Transverse colon (tissue), 4 donors: ENCODE measurements at regions not wholly inside any gene's neighbourhood (a gene's known extent, or its start where the extent isn't known, plus 50 kb on each side); places are given as distances from the start of the nearest gene placed in this dataset.

ENCODE experiments used
- DNase-seq: peaks from one replicate; pipeline ENCODE4 v3.0.0-alpha.2; 2019
- H3K27ac ChIP-seq, 4 donors: fragments of 200-600 bp; sonication (generic); 2 replicates each; pipeline ENCODE4 v1.5.1; 2016 to 2018; ENCODE audit warnings: inconsistent platforms in 4 of 4
- H3K27me3 ChIP-seq: fragments of 200-600 bp; sonication (generic); 2 replicates; pipeline ENCODE4 v1.5.1; 2017; ENCODE audit warnings: inconsistent platforms
- H3K36me3 ChIP-seq, 4 donors: fragments of 200-600 bp; sonication (generic); 2 replicates each; pipeline ENCODE4 v1.5.1; 2017 to 2019; ENCODE audit warnings: inconsistent platforms in 4 of 4
- H3K4me1 ChIP-seq, 4 donors: fragments of 200-600 bp; sonication (generic); 2 replicates each; pipeline ENCODE4 v1.5.1; 2017 to 2020; ENCODE audit warnings: inconsistent platforms in 4 of 4
- H3K4me3 ChIP-seq, 4 donors: fragments of 200-600 bp; sonication (generic); 1 replicate in 1 of 4; 2 replicates in 3 of 4; pipeline versions ENCODE4 v1.5.1 to v1.6.1; 2017 to 2019; ENCODE audit warnings: inconsistent platforms in 4 of 4
- H3K9me3 ChIP-seq, 2 donors: fragments of 200-600 bp; sonication (generic); 2 replicates each; pipeline ENCODE4 v1.5.1; 2017 to 2019; ENCODE audit warnings: inconsistent platforms in 2 of 2
- CTCF ChIP-seq, 5 experiments: fragments of 200-600 bp in 3 of 5; fragments of 450-650 bp in 2 of 5; sonication (generic) in 3 of 5; IDR thresholded peaks; 1 replicate in 2 of 5; 2 replicates in 3 of 5; pipeline ENCODE4 v1.5.1; 2016 to 2017; ENCODE audit warnings: antibody characterized with exemption in 5 of 5, inconsistent platforms in 3 of 5, mild to moderate bottlenecking in 2 of 5, moderate library complexity in 1 of 5
- EP300 ChIP-seq: sonication (generic); formaldehyde crosslinking; IDR thresholded peaks from one replicate; pipeline ENCODE4 v1.6.1; 2017; ENCODE audit warnings: antibody characterized with exemption, low read depth
- POLR2A ChIP-seq: fragments of 450-650 bp; IDR thresholded peaks from one replicate; pipeline ENCODE4 v1.6.1; 2016; ENCODE audit warnings: antibody characterized with exemption, mild to moderate bottlenecking, moderate library complexity
- POLR2AphosphoS5 ChIP-seq, 3 donors: sonication (generic); formaldehyde crosslinking; IDR thresholded peaks; one replicate each; pipeline ENCODE4 v1.6.1; 2016; ENCODE audit warnings: antibody characterized with exemption in 3 of 3
- whole genome bisulfite sequencing, 2 donors: methylation state at CpG; one replicate each; pipeline ENCODE4 v1.1.5; 2018; ENCODE audit warnings: low coverage in 1 of 2; 5-methylcytosine and 5-hydroxymethylcytosine counted together
- in situ Hi-C, 4 donors: fragments of 200-750 bp; cut with MboI; loops; one replicate each; pipeline versions ENCODE4 v1.15.0 to v1.15.1; 2017; ENCODE audit warnings: low sequenced_read_pairs in 3 of 4, low pct_ligation_motif_present in 1 of 4, low pct_unique_long_range_greater_than_20kb in 1 of 4
- intact Hi-C: fragments of 100-400 bp; cut with DNase I; formaldehyde crosslinking; loops from one replicate; pipeline ENCODE4 v1.15.1; 2023; ENCODE audit warnings: low total_unique reads

GRCh38 chr2:4454907-4455306 is 751.5 kb downstream of the DCDC2C start:
- no peak overlapping the region for H3K4me3 ChIP-seq
- no peaks in the 10 kb centered on the region for H3K9me3 ChIP-seq
- no peaks in the 10 kb centered on the region for H3K4me1 ChIP-seq
- intact Hi-C loops (no loop called here), in situ Hi-C loops (no loop called here)
- H3K27me3 ChIP-seq = no peaks in the 10 kb centered on the region
- no peak overlapping the region for H3K27ac ChIP-seq
- H3K36me3 ChIP-seq = no peaks in the 10 kb centered on the region
- no peak for DNase-seq
- TF ChIP-seq CTCF (IDR thresholded peaks at IDR 0.05) = no peak
- no peak for TF ChIP-seq POLR2AphosphoS5 (IDR thresholded peaks at IDR 0.05)
- TF ChIP-seq EP300 = no peak
- no peak for TF ChIP-seq POLR2A
- 92 to 95% methylated on average over 5 to 6 of the region's 6 CpGs for WGBS, 2 donors

GRCh38 chr2:4455486-4456155 is 752.2 kb downstream of the DCDC2C start:
- H3K27ac ChIP-seq = no peak overlapping the region
- no peak overlapping the region for H3K4me3 ChIP-seq
- H3K4me1 ChIP-seq = no peaks in the 10 kb centered on the region
- DNase-seq = no peak
- H3K36me3 ChIP-seq = no peaks in the 10 kb centered on the region
- no peak for TF ChIP-seq POLR2AphosphoS5 (IDR thresholded peaks at IDR 0.05)
- no peak for TF ChIP-seq POLR2A
- TF ChIP-seq EP300 = no peak
- no peak for TF ChIP-seq CTCF (IDR thresholded peaks at IDR 0.05)
- WGBS, 2 donors = 83 to 89% methylated on average over 3 of the region's 3 CpGs
- intact Hi-C loops (no loop called here), in situ Hi-C loops (no loop called here)
- H3K27me3 ChIP-seq = no peaks in the 10 kb centered on the region
- H3K9me3 ChIP-seq = no peaks in the 10 kb centered on the region

GRCh38 chr2:4464634-4465266 is 761.4 kb downstream of the DCDC2C start:
- Histone ChIP-seq H3K4me1 (no peaks in the 10 kb centered on the region), H3K9me3 (no peaks in the 10 kb centered on the region), H3K27me3 (no peaks in the 10 kb centered on the region), H3K27ac (no peak overlapping the region), H3K36me3 (no peaks in the 10 kb centered on the region), H3K4me3 (no peak overlapping the region)
- DNase-seq = no peak
- 81 to 82% methylated on average over 12 of the region's 12 CpGs for WGBS, 2 donors
- intact Hi-C loops (no loop called here), in situ Hi-C loops (no loop called here)
- TF ChIP-seq EP300 (no peak), CTCF (IDR thresholded peaks at IDR 0.05) (no peak), POLR2AphosphoS5 (IDR thresholded peaks at IDR 0.05) (no peak), POLR2A (no peak)

GRCh38 chr2:4465671-4466070 is 762.3 kb downstream of the DCDC2C start:
- no peaks in the 10 kb centered on the region for H3K27me3 ChIP-seq
- H3K27ac ChIP-seq = no peak overlapping the region
- in situ Hi-C loops = no loop called here
- intact Hi-C loops = no loop called here
- no peak overlapping the region for H3K4me3 ChIP-seq
- no peaks in the 10 kb centered on the region for H3K4me1 ChIP-seq
- 47 to 66% methylated on average over 3 of the region's 3 CpGs for WGBS, 2 donors
- DNase-seq = no peak
- no peaks in the 10 kb centered on the region for H3K9me3 ChIP-seq
- no peaks in the 10 kb centered on the region for H3K36me3 ChIP-seq
- TF ChIP-seq POLR2A (no peak), POLR2AphosphoS5 (IDR thresholded peaks at IDR 0.05) (no peak), EP300 (no peak)
